ENCODE measurements at regions not wholly inside any gene's neighbourhood (a gene's known extent, or its start where the extent isn't known, plus 50 kb on each side); places are given as distances from the start of the nearest gene placed in this dataset.

GRCh38 chr17:22253007-22253406 is 560.7 kb downstream of the KCNJ18 start:
- no peak for TF ChIP-seq CTCF (IDR thresholded peaks at IDR 0.05)
- no peak for TF ChIP-seq REST (IDR thresholded peaks at IDR 0.05; ENCODE audit: insufficient read depth in 1 of 2, low read depth in 2 of 2, low read length in 1 of 2)
- no peak for TF ChIP-seq POLR2AphosphoS5 (IDR thresholded peaks at IDR 0.05; ENCODE audit: low read depth, low read length)

All from Panc1 (cell line).